ENCODE measurements at regions not wholly inside any gene's neighbourhood (a gene's known extent, or its start where the extent isn't known, plus 50 kb on each side); places are given as distances from the start of the nearest gene placed in this dataset.

GRCh38 chr3:117063930-117064329 is 354.4 kb downstream of the TUSC7 start:
- Mint-ChIP-seq H3K4me1 (ENCODE audit: low read depth) (no peaks in the 10 kb centered on the region), H3K9me3 (peaks cover 2% of the 10 kb centered on the region), H3K36me3 (ENCODE audit: low read depth) (no peaks in the 10 kb centered on the region), H3K27me3 (no peaks in the 10 kb centered on the region), H3K27ac (no peak overlapping the region), H3K4me3 (no peak overlapping the region)
- ATAC-seq (ENCODE audit: poor library complexity) (no peak), DNase-seq (no peak)
- Histone ChIP-seq H3K4me1 (ENCODE audit: insufficient read depth, low read length) (no peaks in the 10 kb centered on the region), H3K9me3 (ENCODE audit: control insufficient read depth in 1 of 2, insufficient read depth in 1 of 2, low read length in 2 of 2) (no peaks in the 10 kb centered on the region), H3K4me3 (ENCODE audit: low read length) (no peak overlapping the region), H3K36me3 (ENCODE audit: insufficient read depth, low read length) (no peaks in the 10 kb centered on the region), H3K27me3 (ENCODE audit: control insufficient read depth in 1 of 2, insufficient read depth in 2 of 2, low read length in 2 of 2) (no peaks in the 10 kb centered on the region), H3K27ac (ENCODE audit: low read depth in 1 of 2, low read length in 2 of 2) (no peak overlapping the region)
- POLR2A ChIA-PET, result no interaction called here
- CTCF ChIA-PET, result no interaction called here
- intact Hi-C loops (cut with DNase I, micrococcal nuclease), result no loop called here
- TF ChIP-seq, protein P1, sequence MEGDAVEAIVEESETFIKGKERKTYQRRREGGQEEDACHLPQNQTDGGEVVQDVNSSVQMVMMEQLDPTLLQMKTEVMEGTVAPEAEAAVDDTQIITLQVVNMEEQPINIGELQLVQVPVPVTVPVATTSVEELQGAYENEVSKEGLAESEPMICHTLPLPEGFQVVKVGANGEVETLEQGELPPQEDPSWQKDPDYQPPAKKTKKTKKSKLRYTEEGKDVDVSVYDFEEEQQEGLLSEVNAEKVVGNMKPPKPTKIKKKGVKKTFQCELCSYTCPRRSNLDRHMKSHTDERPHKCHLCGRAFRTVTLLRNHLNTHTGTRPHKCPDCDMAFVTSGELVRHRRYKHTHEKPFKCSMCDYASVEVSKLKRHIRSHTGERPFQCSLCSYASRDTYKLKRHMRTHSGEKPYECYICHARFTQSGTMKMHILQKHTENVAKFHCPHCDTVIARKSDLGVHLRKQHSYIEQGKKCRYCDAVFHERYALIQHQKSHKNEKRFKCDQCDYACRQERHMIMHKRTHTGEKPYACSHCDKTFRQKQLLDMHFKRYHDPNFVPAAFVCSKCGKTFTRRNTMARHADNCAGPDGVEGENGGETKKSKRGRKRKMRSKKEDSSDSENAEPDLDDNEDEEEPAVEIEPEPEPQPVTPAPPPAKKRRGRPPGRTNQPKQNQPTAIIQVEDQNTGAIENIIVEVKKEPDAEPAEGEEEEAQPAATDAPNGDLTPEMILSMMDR (IDR thresholded peaks at IDR 0.05), result no peak

GRCh38 chr3:117068301-117068700 is 358.7 kb downstream of the TUSC7 start:
- no peaks in the 10 kb centered on the region for H3K27me3 Mint-ChIP-seq
- intact Hi-C loops (cut with DNase I, micrococcal nuclease), result no loop called here
- H3K27ac ChIP-seq (ENCODE audit: low read depth in 1 of 2, low read length in 2 of 2), result no peak overlapping the region
- H3K4me3 Mint-ChIP-seq, result no peak overlapping the region
- no peak for ATAC-seq (ENCODE audit: poor library complexity)
- TF ChIP-seq, protein P1 (IDR thresholded peaks at IDR 0.05), result no peak
- POLR2A ChIA-PET, result no interaction called here
- H3K36me3 Mint-ChIP-seq (ENCODE audit: low read depth), result no peaks in the 10 kb centered on the region
- H3K9me3 Mint-ChIP-seq, result peaks cover 4% of the 10 kb centered on the region
- CTCF ChIA-PET, result no interaction called here
- H3K4me3 ChIP-seq (ENCODE audit: low read length), result no peak overlapping the region
- no peak overlapping the region for H3K27ac Mint-ChIP-seq
- no peaks in the 10 kb centered on the region for H3K4me1 Mint-ChIP-seq (ENCODE audit: low read depth)
- H3K36me3 ChIP-seq (ENCODE audit: insufficient read depth, low read length), result no peaks in the 10 kb centered on the region
- no peaks in the 10 kb centered on the region for H3K27me3 ChIP-seq (ENCODE audit: control insufficient read depth in 1 of 2, insufficient read depth in 2 of 2, low read length in 2 of 2)
- no peak for DNase-seq
- no peaks in the 10 kb centered on the region for H3K9me3 ChIP-seq (ENCODE audit: control insufficient read depth in 1 of 2, insufficient read depth in 1 of 2, low read length in 2 of 2)
- H3K4me1 ChIP-seq (ENCODE audit: insufficient read depth, low read length), result no peaks in the 10 kb centered on the region

- Histone ChIP-seq H3K9me3 (ENCODE audit: control insufficient read depth in 1 of 2, insufficient read depth in 1 of 2, low read length in 2 of 2) (no peaks in the 10 kb centered on the region), H3K36me3 (ENCODE audit: insufficient read depth, low read length) (no peaks in the 10 kb centered on the region), H3K27ac (ENCODE audit: low read depth in 1 of 2, low read length in 2 of 2) (no peak overlapping the region), H3K4me3 (ENCODE audit: low read length) (no peak overlapping the region), H3K27me3 (ENCODE audit: control insufficient read depth in 1 of 2, insufficient read depth in 2 of 2, low read length in 2 of 2) (no peaks in the 10 kb centered on the region), H3K4me1 (ENCODE audit: insufficient read depth, low read length) (no peaks in the 10 kb centered on the region)
- Mint-ChIP-seq H3K4me3 (no peak overlapping the region), H3K36me3 (ENCODE audit: low read depth) (no peaks in the 10 kb centered on the region), H3K4me1 (ENCODE audit: low read depth) (no peaks in the 10 kb centered on the region), H3K27me3 (no peaks in the 10 kb centered on the region), H3K9me3 (no peaks in the 10 kb centered on the region), H3K27ac (no peak overlapping the region)
- intact Hi-C loops (cut with DNase I, micrococcal nuclease), result no loop called here
- TF ChIP-seq, protein P1 (IDR thresholded peaks at IDR 0.05), result no peak
- ChIA-PET POLR2A (no interaction called here), CTCF (no interaction called here)
- DNase-seq (no peak), ATAC-seq (ENCODE audit: poor library complexity) (no peak)
Measured at GRCh38 chr3:117074826-117075225, 365.2 kb downstream of the TUSC7 start.

Data from CD4-positive, alpha-beta T cell (primary cell).